SK-N-SH treated with all-trans-retinoic acid at 6 μM for 48 hours (cell line): ENCODE measurements at regions not wholly inside any gene's neighbourhood (a gene's known extent, or its start where the extent isn't known, plus 50 kb on each side); places are given as distances from the start of the nearest gene placed in this dataset.

Source experiments
- ARNTL ChIP-seq: fragments of 450-650 bp; formaldehyde crosslinking; IDR thresholded peaks from 2 replicates; pipeline ENCODE4 v1.5.0; 2020; ENCODE audit warnings: low read depth, mild to moderate bottlenecking, moderate library complexity, borderline replicate concordance
- RARB ChIP-seq: fragments of 250-450 bp; sonication (Bioruptor Pico); IDR thresholded peaks from 2 replicates; pipeline ENCODE4 v1.8.0; 2021; ENCODE audit warnings: mild to moderate bottlenecking, moderate library complexity
- ZFP30 ChIP-seq: fragments of 450-650 bp; formaldehyde crosslinking; IDR thresholded peaks from 2 replicates; pipeline ENCODE4 v1.5.0; 2022; ENCODE audit warnings: mild to moderate bottlenecking, moderate library complexity
- TF ChIP-seq, protein P1 (sequence below): fragments of 250-450 bp; sonication (Bioruptor Pico); IDR thresholded peaks from 2 replicates; pipeline ENCODE4 v1.8.0; 2021; ENCODE audit warnings: low read depth, mild to moderate bottlenecking, moderate library complexity, borderline replicate concordance
- TF ChIP-seq, protein P2 (sequence below): fragments of 250-450 bp; sonication (Bioruptor Pico); IDR thresholded peaks from 2 replicates; pipeline ENCODE4 v1.5.0; 2020; ENCODE audit warnings: mild to moderate bottlenecking, moderate library complexity
- TF ChIP-seq, protein P3 (sequence below): fragments of 250-450 bp; sonication (Bioruptor Pico); IDR thresholded peaks from 2 replicates; pipeline ENCODE4 v1.8.0; 2020; ENCODE audit warnings: mild to moderate bottlenecking, moderate library complexity, borderline replicate concordance

DNA sequence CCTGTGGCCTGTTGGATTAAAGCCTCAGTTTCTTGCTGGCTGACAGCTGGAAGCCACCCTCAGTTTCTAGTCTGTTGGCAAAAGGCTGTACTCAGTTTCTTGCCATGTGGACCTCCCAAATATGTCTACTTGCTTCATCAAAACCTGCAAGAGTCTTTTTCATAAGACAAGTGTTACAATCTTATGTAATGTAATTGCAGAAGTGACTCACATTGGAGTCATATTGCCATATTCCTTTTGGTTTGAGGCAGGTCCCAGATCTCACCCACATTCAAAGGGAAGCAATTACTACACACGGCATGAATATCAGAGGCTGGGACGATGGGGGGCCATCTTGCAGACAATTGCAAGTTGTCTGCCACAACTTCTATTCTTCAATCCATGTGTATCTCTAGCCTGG is 286.7 kb upstream of the IL12B start:
- TF ChIP-seq ARNTL (no peak), ZFP30 (CRISPR knock-in tag) (no peak), RARB (CRISPR knock-in tag) (no peak)
- TF ChIP-seq, protein P1, sequence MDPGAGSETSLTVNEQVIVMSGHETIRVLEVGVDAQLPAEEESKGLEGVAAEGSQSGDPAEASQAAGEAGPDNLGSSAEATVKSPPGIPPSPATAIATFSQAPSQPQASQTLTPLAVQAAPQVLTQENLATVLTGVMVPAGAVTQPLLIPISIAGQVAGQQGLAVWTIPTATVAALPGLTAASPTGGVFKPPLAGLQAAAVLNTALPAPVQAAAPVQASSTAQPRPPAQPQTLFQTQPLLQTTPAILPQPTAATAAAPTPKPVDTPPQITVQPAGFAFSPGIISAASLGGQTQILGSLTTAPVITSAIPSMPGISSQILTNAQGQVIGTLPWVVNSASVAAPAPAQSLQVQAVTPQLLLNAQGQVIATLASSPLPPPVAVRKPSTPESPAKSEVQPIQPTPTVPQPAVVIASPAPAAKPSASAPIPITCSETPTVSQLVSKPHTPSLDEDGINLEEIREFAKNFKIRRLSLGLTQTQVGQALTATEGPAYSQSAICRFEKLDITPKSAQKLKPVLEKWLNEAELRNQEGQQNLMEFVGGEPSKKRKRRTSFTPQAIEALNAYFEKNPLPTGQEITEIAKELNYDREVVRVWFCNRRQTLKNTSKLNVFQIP = no peak
- TF ChIP-seq, protein P2, sequence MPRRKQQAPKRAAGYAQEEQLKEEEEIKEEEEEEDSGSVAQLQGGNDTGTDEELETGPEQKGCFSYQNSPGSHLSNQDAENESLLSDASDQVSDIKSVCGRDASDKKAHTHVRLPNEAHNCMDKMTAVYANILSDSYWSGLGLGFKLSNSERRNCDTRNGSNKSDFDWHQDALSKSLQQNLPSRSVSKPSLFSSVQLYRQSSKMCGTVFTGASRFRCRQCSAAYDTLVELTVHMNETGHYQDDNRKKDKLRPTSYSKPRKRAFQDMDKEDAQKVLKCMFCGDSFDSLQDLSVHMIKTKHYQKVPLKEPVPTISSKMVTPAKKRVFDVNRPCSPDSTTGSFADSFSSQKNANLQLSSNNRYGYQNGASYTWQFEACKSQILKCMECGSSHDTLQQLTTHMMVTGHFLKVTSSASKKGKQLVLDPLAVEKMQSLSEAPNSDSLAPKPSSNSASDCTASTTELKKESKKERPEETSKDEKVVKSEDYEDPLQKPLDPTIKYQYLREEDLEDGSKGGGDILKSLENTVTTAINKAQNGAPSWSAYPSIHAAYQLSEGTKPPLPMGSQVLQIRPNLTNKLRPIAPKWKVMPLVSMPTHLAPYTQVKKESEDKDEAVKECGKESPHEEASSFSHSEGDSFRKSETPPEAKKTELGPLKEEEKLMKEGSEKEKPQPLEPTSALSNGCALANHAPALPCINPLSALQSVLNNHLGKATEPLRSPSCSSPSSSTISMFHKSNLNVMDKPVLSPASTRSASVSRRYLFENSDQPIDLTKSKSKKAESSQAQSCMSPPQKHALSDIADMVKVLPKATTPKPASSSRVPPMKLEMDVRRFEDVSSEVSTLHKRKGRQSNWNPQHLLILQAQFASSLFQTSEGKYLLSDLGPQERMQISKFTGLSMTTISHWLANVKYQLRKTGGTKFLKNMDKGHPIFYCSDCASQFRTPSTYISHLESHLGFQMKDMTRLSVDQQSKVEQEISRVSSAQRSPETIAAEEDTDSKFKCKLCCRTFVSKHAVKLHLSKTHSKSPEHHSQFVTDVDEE = no peak
- TF ChIP-seq, protein P3, sequence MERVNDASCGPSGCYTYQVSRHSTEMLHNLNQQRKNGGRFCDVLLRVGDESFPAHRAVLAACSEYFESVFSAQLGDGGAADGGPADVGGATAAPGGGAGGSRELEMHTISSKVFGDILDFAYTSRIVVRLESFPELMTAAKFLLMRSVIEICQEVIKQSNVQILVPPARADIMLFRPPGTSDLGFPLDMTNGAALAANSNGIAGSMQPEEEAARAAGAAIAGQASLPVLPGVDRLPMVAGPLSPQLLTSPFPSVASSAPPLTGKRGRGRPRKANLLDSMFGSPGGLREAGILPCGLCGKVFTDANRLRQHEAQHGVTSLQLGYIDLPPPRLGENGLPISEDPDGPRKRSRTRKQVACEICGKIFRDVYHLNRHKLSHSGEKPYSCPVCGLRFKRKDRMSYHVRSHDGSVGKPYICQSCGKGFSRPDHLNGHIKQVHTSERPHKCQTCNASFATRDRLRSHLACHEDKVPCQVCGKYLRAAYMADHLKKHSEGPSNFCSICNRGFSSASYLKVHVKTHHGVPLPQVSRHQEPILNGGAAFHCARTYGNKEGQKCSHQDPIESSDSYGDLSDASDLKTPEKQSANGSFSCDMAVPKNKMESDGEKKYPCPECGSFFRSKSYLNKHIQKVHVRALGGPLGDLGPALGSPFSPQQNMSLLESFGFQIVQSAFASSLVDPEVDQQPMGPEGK (CRISPR knock-in tag) = no peak
